Neural cell (in vitro differentiated cells): ENCODE measurements at regions not wholly inside any gene's neighbourhood (a gene's known extent, or its start where the extent isn't known, plus 50 kb on each side); places are given as distances from the start of the nearest gene placed in this dataset.

Experiments
- H2AFZ ChIP-seq: fragments of 200-600, 300-800 bp; sonication (generic), shearing (Covaris generic); 2 replicates; pipeline ENCODE4 v1.6.0; 2014; ENCODE audit warnings: low read depth, mild to moderate bottlenecking, antibody characterized with exemption, low read length, moderate library complexity
- H3F3A ChIP-seq: fragments of 200-600 bp; shearing (Covaris generic); 2 replicates; pipeline ENCODE4 v1.6.1; 2016; ENCODE audit warnings: mild to moderate bottlenecking, moderate library complexity, mixed read lengths, antibody characterized with exemption, low read length; ENCODE audit not compliant: insufficient read depth, poor library complexity, severe bottlenecking
- H3K27ac ChIP-seq: fragments of 200-600, 300-800 bp; sonication (generic), shearing (Covaris generic); 2 replicates; pipeline ENCODE4 v1.5.1; 2014; ENCODE audit warnings: mild to moderate bottlenecking, low read length, moderate library complexity
- H3K27me3 ChIP-seq: fragments of 300-800, 200-600 bp; sonication (generic), shearing (Covaris generic); 2 replicates; pipeline ENCODE4 v1.6.0; 2014; ENCODE audit warnings: mild to moderate bottlenecking, low read depth, low read length, moderate library complexity; ENCODE audit not compliant: insufficient read depth
- H3K36me3 ChIP-seq: fragments of 300-800, 200-600 bp; sonication (generic), shearing (Covaris generic); 2 replicates; pipeline ENCODE4 v1.5.1; 2014; ENCODE audit warnings: mild to moderate bottlenecking, antibody characterized with exemption, low read length, moderate library complexity; ENCODE audit not compliant: insufficient read depth
- H3K4me2 ChIP-seq: fragments of 300-800, 200-600 bp; sonication (generic), shearing (Covaris generic); 2 replicates; pipeline ENCODE4 v1.6.0; 2014; ENCODE audit warnings: mild to moderate bottlenecking, low read length
- H3K4me3 ChIP-seq: fragments of 300-800, 200-600 bp; sonication (generic), shearing (Covaris generic); 2 replicates; pipeline ENCODE4 v1.5.1; 2014; ENCODE audit warnings: mild to moderate bottlenecking, low read length, moderate library complexity
- H3K79me2 ChIP-seq: fragments of 200-600 bp; shearing (Covaris generic); replicated peaks from 2 replicates; pipeline ENCODE4 v1.6.0; 2014; ENCODE audit warnings: mild to moderate bottlenecking, low read length, moderate library complexity; ENCODE audit not compliant: insufficient read depth
- H3K9ac ChIP-seq: fragments of 300-800, 200-600 bp; sonication (generic), shearing (Covaris generic); 2 replicates; pipeline ENCODE4 v1.6.1; 2016; ENCODE audit warnings: mild to moderate bottlenecking, low read length, mixed read lengths
- H3K9me2 ChIP-seq: fragments of 200-600 bp; shearing (Covaris generic); 2 replicates; pipeline ENCODE4 v1.6.1; 2016; ENCODE audit warnings: mild to moderate bottlenecking, low read length, mixed read lengths; ENCODE audit not compliant: insufficient read depth
- H3K9me3 ChIP-seq: fragments of 200-600, 300-800 bp; sonication (generic), shearing (Covaris generic); 2 replicates; pipeline ENCODE4 v1.6.1; 2016; ENCODE audit warnings: mild to moderate bottlenecking, mixed run types, low read length, moderate library complexity, mixed read lengths
- H4K20me1 ChIP-seq: fragments of 200-600 bp; shearing (Covaris generic); 2 replicates; pipeline ENCODE4 v1.6.1; 2016; ENCODE audit warnings: mild to moderate bottlenecking, mixed run types; ENCODE audit not compliant: insufficient read depth
- EP300 ChIP-seq: fragments of 450-650 bp; conservative IDR thresholded peaks from 2 replicates; pipeline ENCODE4 v1.6.1; 2014; ENCODE audit warnings: antibody characterized with exemption, mild to moderate bottlenecking, moderate library complexity; ENCODE audit not compliant: poor library complexity, severe bottlenecking
- EZH2 ChIP-seq: fragments of 200-600, 300-800 bp; shearing (Covaris generic), sonication (generic); IDR thresholded peaks from 2 replicates; pipeline ENCODE4 v1.6.1; 2014; ENCODE audit warnings: antibody characterized with exemption, low read length, borderline replicate concordance, mild to moderate bottlenecking; ENCODE audit not compliant: insufficient read depth, poor library complexity, severe bottlenecking
- MXI1 ChIP-seq: fragments of 450-650 bp; conservative IDR thresholded peaks from 2 replicates; pipeline ENCODE4 v1.6.1; 2014; ENCODE audit warnings: antibody characterized with exemption, mild to moderate bottlenecking; ENCODE audit not compliant: poor library complexity, severe bottlenecking
- POLR2AphosphoS5 ChIP-seq: IDR thresholded peaks from 2 replicates; pipeline ENCODE4 v1.6.1; 2012
- RAD21 ChIP-seq: fragments of 450-650 bp; conservative IDR thresholded peaks from 2 replicates; pipeline ENCODE4 v1.6.1; 2014; ENCODE audit warnings: antibody characterized with exemption, mild to moderate bottlenecking, moderate library complexity
- SMC3 ChIP-seq: fragments of 450-650 bp; conservative IDR thresholded peaks from 2 replicates; pipeline ENCODE4 v1.6.1; 2014; ENCODE audit warnings: antibody characterized with exemption, mild to moderate bottlenecking, moderate library complexity; ENCODE audit not compliant: poor library complexity
- TAF1 ChIP-seq: IDR thresholded peaks from 2 replicates; pipeline ENCODE4 v1.6.1; 2012; ENCODE audit warnings: low read depth
- TF ChIP-seq, protein P1 (sequence below): fragments of 450-650 bp; IDR thresholded peaks from 2 replicates; pipeline ENCODE4 v1.5.1; 2014; ENCODE audit warnings: antibody characterized with exemption, mild to moderate bottlenecking, moderate library complexity; ENCODE audit not compliant: poor library complexity, severe bottlenecking
- TF ChIP-seq, protein P2 (sequence below): IDR thresholded peaks from 2 replicates; pipeline ENCODE4 v1.6.1; 2012; ENCODE audit warnings: borderline replicate concordance

DNA sequence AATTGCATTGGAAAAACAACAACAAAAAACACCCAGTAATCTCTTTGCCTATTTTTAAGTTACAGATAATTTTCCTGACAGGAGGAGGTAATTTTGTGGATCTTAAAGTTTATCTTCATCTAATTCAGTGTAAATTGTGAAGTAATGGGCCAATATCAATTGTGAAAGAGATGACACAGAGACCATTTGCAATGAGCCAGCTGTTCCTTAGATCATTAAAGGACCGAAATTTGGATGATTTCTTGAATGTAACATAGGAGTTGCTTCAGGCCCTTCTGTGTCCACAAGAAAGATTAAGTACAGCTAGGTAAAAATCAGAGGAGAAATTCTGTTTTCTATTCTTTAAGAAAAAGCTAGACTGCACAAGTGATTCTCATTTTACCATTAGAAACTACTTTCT, 718.5 kb upstream of the ANO3 start:
- Histone ChIP-seq H3K4me2 (no peak overlapping the region), H3K27me3 (no peaks in the 10 kb centered on the region), H3K79me2 (no peaks in the 10 kb centered on the region), H3K9me2 (no peaks in the 10 kb centered on the region), H3K9ac (no peak overlapping the region), H2AFZ (no peak overlapping the region), H3F3A (no peaks in the 10 kb centered on the region), H3K9me3 (no peaks in the 10 kb centered on the region), H3K4me3 (no peak overlapping the region), H3K27ac (no peak overlapping the region), H4K20me1 (no peaks in the 10 kb centered on the region), H3K36me3 (no peaks in the 10 kb centered on the region)
- TF ChIP-seq EP300 (no peak), EZH2 (no peak), MXI1 (no peak), TAF1 (no peak), SMC3 (no peak), RAD21 (no peak), POLR2AphosphoS5 (no peak)
- TF ChIP-seq, protein P1, sequence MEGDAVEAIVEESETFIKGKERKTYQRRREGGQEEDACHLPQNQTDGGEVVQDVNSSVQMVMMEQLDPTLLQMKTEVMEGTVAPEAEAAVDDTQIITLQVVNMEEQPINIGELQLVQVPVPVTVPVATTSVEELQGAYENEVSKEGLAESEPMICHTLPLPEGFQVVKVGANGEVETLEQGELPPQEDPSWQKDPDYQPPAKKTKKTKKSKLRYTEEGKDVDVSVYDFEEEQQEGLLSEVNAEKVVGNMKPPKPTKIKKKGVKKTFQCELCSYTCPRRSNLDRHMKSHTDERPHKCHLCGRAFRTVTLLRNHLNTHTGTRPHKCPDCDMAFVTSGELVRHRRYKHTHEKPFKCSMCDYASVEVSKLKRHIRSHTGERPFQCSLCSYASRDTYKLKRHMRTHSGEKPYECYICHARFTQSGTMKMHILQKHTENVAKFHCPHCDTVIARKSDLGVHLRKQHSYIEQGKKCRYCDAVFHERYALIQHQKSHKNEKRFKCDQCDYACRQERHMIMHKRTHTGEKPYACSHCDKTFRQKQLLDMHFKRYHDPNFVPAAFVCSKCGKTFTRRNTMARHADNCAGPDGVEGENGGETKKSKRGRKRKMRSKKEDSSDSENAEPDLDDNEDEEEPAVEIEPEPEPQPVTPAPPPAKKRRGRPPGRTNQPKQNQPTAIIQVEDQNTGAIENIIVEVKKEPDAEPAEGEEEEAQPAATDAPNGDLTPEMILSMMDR = no peak
- TF ChIP-seq, protein P2, sequence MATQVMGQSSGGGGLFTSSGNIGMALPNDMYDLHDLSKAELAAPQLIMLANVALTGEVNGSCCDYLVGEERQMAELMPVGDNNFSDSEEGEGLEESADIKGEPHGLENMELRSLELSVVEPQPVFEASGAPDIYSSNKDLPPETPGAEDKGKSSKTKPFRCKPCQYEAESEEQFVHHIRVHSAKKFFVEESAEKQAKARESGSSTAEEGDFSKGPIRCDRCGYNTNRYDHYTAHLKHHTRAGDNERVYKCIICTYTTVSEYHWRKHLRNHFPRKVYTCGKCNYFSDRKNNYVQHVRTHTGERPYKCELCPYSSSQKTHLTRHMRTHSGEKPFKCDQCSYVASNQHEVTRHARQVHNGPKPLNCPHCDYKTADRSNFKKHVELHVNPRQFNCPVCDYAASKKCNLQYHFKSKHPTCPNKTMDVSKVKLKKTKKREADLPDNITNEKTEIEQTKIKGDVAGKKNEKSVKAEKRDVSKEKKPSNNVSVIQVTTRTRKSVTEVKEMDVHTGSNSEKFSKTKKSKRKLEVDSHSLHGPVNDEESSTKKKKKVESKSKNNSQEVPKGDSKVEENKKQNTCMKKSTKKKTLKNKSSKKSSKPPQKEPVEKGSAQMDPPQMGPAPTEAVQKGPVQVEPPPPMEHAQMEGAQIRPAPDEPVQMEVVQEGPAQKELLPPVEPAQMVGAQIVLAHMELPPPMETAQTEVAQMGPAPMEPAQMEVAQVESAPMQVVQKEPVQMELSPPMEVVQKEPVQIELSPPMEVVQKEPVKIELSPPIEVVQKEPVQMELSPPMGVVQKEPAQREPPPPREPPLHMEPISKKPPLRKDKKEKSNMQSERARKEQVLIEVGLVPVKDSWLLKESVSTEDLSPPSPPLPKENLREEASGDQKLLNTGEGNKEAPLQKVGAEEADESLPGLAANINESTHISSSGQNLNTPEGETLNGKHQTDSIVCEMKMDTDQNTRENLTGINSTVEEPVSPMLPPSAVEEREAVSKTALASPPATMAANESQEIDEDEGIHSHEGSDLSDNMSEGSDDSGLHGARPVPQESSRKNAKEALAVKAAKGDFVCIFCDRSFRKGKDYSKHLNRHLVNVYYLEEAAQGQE = no peak

DNA sequence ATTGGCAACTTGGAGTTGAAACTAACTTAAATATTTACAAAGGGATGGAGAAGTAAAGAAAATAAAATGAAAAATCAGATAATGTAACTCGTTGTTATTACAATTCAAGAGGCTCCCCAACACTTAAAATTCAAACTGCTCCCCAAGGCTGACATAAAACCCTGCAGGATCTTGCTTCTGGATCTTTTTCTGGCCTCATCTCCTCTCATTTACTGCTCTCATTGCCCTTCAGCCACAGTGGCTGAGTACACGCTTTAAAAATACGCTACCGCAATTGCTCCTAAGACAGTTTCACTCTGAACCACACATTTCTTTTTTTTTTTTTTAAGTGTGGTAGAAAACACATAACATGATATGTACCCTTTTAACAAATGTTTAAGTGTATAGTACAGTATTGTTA, 718.1 kb upstream of the ANO3 start:
- Histone ChIP-seq H3K4me2 (no peak overlapping the region), H3K4me3 (no peak overlapping the region), H3K9me3 (no peaks in the 10 kb centered on the region), H3K79me2 (no peaks in the 10 kb centered on the region), H3F3A (no peaks in the 10 kb centered on the region), H3K9ac (no peak overlapping the region), H2AFZ (no peak overlapping the region), H3K9me2 (no peaks in the 10 kb centered on the region), H4K20me1 (no peaks in the 10 kb centered on the region), H3K36me3 (no peaks in the 10 kb centered on the region), H3K27me3 (no peaks in the 10 kb centered on the region), H3K27ac (no peak overlapping the region)
- TF ChIP-seq RAD21 (no peak), SMC3 (no peak)

DNA sequence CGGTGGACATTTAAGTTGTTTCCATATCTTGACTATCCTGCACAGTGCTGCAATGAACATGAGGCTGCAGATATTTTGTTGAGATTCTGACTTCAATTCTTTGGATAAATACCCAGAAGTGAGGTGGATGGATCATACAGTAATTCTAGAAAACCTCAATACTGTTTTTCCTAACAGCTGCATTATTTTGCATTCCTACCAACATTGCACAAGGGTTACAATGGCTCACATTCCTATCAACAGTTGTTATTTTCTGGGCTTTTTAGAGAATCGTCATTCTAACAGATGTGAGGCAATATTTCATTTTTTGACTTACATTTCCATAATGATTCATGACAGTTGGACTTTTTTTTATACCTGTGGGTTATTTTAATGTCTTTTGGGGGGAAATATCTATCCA, 716.9 kb upstream of the ANO3 start:
- Histone ChIP-seq H3K9me3 (no peaks in the 10 kb centered on the region), H3F3A (no peaks in the 10 kb centered on the region), H2AFZ (no peak overlapping the region), H3K4me2 (no peak overlapping the region), H3K9me2 (no peaks in the 10 kb centered on the region), H3K27me3 (no peaks in the 10 kb centered on the region), H3K79me2 (no peaks in the 10 kb centered on the region), H4K20me1 (no peaks in the 10 kb centered on the region), H3K27ac (no peak overlapping the region), H3K36me3 (no peaks in the 10 kb centered on the region), H3K9ac (no peak overlapping the region), H3K4me3 (no peak overlapping the region)
- TF ChIP-seq TAF1 (no peak), SMC3 (no peak), EP300 (no peak), POLR2AphosphoS5 (no peak), RAD21 (no peak), MXI1 (no peak), EZH2 (no peak)
- TF ChIP-seq, protein P2 = no peak
- TF ChIP-seq, protein P1 = no peak
